HG03378 (cell line): ENCODE measurements at regions not wholly inside any gene's neighbourhood (a gene's known extent, or its start where the extent isn't known, plus 50 kb on each side); places are given as distances from the start of the nearest gene placed in this dataset.

Experiments
- ATAC-seq: cut with Tn5 transposase; IDR thresholded peaks from one replicate; pipeline ENCODE4 v1.9.1; 2021; ENCODE audit warnings: mild to moderate bottlenecking, moderate library complexity; ENCODE audit not compliant: unreplicated experiment

DNA sequence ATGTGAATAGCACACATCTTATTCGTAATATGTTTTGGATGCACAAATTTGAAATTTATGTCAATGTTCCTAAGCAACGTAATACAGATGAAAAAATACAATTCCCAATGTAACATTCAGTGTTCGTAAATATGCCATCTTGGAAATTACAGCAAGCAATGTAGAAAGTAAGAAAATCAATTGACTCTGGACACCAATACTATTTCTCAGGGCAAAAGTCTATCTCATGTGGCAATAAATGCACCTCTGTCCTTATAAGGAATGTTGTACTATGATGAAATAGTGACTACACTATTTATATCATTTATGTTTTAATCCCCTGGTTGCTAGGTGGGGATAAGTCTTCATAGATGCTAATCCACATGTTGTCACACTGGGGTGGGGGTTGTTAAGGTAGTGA is 251.2 kb downstream of the GXYLT1 start:
- ATAC-seq = no peak

DNA sequence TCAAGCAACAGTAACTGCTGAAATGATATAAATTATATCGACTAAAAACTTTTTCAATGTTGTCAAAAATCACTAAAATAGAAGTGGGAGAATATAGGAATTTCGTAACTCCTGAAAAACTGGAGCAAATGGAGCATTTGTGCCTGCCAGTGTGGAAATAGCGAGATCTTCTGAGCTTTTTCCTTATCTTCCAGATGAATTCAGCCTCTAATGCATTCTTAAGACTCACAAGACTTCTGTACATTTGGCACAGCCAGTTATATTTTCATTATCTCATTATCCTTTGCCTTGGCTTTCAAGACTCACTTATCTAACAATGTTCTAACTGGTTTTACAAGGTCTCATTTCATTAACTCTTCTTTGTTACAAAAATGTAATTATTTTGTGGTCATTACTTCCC is 252.4 kb downstream of the GXYLT1 start:
- no peak for ATAC-seq

DNA sequence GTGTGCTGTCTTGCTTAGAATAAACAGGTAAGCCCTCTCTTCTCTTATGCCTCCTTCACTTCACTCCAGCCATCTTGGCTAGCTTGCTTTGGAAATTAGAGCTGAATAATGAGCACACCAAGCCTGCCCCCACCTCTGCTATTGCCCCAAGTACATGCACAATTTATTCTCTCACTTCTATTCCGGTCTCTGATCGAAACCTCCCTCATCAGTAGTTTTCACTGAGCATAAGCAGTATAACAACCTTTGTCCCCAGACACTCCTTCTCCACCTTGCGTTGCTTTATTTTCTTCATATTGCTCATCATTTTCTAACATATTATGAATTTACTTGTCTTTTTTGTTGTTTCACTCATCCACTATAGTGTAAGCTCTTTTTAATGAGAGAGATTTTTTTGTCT is 253.4 kb downstream of the GXYLT1 start:
- ATAC-seq = no peak

DNA sequence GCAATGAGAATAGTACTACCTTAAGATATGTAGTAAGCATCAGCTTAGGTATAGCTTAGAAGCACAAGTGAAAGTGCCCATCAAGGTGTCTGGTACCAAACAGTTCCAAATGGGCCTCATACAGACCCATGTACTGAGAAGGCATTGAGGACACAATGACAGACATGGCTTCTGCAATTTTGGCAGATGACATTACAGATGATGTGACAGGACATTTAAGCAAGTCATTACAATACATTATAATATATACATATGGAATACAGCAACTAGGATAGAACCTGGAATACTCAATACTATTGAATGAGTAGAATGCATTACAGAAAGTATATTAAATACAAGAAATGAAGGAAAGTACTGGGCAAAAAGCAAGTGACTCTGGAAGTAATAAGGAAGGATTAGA is 256.4 kb downstream of the GXYLT1 start:
- ATAC-seq = no peak

DNA sequence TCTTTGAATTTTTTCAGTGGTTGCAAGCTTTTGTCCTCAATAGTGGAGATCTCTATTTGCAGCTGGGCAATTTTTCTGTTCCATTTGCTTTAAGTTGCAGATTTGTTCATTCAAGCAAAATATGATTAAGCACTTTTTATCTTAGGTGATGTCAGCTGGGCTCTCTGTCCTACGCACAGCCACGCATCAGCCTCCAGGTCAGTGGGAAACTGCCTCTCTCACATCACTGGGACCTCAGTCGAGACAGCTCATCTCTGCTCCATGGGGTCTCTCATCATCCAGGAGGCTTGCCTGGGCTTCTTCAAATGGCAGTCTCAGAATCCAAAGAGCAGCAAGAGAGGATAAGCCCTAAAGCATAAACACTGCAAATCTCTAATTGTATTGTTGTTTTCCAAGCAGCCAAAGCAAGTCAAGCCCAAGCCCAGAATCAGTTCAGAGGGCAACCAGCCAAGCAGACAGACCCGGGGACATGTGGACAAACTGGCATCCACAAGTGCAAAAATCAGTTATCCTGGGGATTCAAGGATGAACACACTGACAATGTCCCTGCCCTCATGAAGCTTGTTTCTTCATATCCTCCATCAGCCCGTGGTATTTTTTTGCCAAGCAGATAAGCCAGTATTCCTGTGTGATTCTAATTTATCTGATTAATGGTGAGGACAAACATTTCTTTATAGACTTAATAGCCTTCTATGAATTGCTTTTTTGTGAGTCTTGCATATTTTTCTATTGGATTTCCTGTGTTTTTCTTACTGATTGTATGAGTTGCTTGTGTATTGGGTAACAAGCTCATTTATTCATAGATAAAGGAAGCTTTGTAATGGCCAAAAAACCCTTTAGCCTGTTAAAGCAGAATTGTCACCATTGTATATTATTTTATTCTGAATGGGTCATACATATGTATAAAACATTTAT is 262.5 kb downstream of the GXYLT1 start:
- ATAC-seq = no peak

DNA sequence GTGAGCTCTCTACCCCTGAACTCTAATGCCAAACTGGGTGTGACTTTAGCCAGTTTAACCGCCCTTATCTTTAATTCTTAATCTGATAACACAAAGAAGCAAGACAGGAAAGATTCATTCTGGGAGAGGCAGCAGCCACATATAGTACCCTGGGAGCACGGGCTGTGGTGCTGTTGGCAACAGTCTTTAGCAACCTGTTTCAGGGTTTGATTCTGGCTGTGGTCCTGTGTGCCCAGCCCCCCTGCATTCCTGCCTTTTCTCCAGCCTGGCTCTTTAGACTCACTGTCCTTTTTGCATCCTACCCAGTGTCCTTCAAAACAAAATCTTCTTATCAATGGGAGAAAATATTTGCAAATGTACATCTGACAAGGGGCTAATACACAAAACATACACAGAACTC is 275.2 kb downstream of the GXYLT1 start:
- ATAC-seq = no peak

DNA sequence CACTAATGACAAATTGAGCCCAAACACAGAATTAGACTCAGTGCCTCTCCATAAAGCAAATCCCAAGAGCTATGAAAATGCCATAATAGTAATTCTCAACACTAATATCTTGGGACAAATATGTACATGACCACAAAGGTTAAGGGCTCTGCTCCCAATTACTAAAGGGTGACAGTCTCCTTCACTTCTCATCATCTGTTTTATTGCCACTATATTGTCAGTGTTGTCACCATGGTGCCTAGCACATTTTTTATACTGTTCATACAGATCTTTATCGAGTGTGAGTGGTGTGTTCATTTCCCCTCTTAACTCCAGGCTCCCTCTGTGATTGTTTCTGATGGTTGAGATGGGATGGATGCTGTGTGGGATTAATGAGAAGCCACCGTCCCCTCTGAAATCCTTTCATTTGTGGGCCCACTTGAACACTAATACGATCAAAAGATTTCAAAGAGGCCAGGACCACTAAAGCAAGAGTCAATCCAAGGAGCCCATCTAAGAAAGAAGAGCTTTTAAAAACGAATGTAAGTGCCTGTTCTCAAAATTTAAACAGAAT is 277.7 kb downstream of the GXYLT1 start:
- ATAC-seq = no peak

DNA sequence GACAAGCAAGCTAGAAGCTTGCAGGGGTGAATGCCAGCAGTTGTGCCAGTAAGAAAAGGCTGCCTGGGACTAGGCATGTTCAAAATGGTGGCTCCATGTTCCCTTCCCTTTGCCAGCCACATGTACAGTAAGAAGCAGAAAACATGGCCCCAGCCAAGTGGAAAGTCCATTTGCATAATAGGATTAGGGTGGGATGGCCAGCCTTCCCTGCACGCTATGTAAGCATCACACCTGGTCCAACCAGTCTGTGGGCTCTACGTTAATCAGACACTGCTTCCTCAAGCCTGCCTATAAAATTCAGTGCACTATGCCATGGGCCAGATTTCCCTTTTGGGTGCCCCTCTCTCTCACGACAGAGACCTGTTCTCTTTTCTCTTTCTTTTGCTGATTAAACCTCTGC is 288.4 kb downstream of the GXYLT1 start:
- ATAC-seq = no peak

DNA sequence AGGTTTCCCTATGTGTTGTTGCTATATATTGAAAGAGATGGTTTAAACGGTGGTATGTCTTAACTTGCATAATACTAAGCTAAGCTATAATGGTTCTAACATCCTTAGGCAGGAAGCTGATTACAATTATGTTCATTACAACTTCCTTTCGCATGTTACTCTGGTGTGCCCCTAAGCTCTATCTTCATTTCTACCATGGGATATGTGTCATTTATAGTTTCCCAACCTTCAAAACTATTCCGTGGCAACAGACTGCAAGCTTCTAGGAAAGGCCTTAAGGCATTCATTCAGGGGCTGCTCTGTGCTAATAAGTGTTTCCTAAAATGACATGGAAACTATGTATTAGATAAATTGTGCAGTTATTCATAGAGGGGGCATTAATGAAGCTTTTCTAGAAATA is 294.6 kb downstream of the GXYLT1 start:
- no peak for ATAC-seq

DNA sequence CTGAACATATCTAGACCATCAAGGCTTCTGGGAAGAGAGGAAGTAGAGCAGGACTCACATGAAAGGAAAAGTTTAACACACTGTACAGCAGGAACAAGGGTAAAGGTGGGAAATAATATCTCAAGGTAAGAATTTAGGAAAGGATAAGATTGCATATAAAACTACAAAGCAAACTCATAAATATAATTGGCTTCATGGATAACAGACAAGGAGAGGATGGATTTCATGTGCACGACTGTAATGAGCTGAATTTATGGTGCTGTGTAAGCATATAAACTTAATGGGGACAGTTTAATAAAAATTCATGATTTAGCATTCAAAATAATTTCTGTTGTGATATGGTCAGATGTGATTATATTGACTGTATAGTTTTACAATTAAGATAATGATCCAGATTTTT is 298.0 kb downstream of the GXYLT1 start:
- ATAC-seq = no peak

DNA sequence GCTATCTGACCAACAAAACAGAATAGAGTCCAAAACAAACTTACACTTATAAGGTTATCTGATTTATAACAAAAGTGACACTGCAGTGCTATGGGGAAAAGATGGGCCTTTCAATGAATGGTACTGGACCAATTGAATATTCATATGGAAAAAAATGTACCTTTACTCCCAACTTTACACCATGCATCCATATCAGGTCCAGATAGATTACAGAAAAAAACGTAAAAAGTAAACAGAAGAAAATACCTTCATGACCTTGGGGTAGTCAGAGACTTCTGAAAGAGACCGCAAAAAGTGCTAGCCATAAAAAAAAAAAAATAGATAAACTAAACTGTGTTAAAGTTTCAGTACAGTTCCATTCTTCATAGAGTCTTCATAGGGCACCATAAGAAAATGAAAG is 308.3 kb downstream of the GXYLT1 start:
- no peak for ATAC-seq

DNA sequence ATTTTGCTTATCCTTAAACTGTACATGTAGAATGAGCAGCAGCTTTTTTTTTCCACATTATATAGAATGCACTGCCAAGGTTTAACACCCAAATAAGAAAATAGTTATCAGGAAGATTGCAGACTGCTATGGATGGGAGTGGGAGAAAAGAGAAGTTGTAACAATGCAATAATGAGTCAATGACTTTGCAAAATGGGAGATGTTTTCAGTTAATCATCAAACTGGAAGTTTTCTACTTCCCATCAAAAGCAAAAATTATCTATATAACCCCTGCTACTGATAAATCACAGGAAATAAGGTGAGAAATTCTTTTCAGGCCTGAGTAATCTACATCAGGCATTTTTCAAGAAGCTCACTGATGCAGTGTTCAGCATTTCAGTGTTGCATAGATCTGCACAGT is 309.1 kb downstream of the GXYLT1 start:
- ATAC-seq = no peak

DNA sequence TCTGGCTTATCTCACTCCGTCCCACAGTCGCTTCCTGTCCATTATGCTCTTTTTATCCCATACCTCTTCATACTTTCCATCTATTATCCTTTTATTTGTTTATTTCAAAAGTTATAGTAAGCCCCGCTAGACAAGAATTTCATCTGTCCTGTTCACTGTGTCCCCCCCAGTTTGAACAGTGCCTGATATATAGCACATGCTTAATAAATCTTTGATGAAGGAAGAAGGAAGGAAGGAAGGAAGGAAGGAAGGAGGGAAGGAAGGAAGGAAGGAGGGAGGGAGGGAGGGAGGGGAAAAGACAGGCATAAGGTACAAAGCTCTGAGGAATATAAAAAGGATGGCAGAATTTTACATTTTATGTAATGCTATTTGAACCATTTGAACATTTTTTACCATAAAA is 324.7 kb downstream of the GXYLT1 start:
- no peak for ATAC-seq

DNA sequence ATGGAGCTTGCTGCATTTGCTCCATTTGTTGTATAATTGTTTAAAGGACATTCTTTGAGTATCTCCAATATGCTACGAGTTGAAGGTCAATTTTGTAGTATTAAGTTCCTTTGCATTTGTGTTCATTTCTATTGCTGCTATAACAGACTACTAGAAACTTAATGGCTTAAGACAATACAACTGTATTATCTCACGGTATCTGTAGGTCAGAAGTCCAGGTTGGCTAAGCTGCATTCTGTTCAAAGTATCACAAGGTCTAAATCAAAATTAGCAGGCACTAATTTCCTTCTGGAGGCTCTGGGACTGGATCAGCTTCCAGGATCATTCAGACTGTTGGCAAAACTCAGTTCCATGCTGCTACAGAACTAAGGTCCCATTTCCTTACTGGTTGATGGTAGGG is 340.6 kb downstream of the GXYLT1 start:
- no peak for ATAC-seq

DNA sequence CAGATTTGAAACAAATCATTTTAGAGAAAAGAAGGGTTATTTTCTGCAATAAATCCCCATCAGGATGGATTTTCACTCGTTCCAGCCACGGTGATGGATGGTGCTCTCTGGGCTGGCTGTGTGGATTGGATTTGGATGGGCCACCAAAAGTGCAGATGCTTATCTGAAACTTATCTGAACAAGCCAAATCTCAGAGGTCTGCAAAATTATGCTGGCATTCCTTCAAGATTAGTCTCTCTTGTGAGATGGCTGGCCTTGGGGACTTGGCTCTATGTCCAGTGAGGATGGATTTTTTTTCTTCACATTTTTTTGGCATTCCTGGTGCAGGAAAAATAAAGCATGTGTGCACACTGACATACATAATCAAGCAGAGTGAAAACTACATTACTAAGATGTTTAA is 341.9 kb downstream of the GXYLT1 start:
- no peak for ATAC-seq

DNA sequence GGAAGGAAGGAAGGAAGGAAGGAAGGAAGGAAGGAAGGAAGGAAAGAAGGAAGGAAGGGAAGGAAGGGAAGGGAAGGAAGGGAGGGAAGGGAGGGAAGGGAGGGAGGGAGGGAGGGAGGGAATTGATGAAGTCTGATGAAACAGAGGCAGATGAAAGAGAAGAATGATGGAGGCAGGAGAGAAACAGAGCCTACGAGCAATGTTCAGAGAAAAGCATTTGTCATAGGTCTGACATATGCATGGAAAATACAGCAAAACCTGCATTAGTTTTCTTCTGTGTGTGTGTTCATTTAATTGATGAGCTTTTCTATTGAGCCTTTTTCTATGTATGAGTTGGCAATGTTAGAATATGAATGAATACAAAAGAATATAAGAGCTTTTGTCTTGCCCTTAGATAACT is 343.4 kb downstream of the GXYLT1 start:
- ATAC-seq = no peak

DNA sequence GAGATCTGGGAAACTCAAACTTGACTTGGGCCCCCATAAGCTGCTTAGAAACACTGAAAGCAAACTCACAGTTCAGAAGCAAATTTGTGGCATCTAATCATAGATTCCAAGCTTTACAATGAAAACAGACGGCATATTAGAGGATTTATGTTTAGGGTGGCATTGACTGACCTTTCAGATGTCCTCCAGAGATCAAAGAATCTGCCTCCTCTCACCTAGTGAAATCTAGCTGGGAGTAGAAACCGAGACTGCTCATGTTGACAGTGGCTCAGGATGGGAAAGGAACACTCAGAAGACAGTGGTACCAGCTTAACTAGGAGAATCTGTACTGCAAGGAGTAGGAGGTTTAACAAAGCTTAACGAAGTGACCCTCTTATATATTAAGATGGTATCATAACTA is 345.0 kb downstream of the GXYLT1 start:
- ATAC-seq = no peak

DNA sequence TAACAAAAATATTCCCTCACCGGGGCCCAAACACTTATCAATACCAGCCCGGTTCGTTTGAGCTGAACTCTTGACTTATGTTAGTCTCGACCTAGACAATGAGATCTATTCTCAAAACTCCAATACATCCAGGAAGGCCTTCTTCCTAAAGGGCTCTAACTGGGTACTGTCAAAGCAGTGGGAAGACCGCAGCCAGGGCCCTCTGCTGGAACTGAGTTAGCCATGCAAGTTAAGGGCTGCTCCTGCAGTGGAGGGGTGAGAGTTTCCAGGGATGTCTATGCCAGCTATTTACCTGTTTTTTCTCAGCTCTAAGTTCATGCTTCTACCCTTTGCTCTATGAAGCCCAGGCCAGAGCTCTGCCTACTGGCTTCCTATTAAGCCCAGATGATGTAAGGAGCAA is 348.8 kb downstream of the GXYLT1 start:
- ATAC-seq = no peak

DNA sequence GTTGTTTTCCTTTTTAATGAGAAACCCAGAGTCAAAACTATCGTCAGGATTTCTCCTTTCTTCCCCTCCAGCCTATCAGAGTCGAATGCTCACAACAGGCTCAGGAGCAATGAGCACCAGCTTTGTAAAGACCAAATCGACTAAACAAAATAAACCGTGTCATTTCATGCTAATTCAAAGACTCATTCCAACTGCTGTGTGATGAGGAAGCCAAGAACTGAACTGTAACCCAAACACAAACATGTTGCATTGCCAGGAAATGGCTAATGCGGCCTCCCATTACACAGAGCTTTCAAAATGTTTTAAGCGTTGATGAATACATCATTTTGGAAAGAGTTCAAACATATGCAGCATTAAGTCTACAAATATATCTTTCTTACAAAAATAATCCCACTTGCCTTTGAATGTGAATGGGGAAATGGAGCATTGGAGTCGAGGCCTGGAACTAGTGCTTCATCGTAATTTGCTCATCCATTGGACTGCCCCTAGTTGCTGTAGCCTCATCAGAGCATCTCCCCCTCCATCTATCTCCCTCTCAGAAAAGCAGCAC is 349.5 kb downstream of the GXYLT1 start:
- ATAC-seq = no peak

DNA sequence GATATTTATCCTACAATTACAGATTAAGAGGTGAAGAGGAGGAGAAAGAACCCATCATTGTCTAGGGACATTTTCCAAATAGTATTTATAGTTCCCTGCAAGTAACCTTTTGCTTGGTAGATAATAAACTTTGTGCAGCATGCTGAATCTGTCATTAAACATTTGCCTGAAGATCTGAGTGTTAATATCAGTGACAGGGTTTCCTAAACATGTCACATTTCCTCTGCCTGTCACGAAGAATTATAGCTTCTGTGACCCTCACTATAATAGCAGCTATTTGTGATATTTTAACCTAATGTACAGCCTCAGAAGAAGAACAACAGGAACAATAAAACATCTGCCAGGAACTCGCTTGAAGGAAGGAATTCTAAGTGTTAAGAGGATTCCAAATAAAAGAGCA is 350.3 kb downstream of the GXYLT1 start:
- ATAC-seq = no peak

DNA sequence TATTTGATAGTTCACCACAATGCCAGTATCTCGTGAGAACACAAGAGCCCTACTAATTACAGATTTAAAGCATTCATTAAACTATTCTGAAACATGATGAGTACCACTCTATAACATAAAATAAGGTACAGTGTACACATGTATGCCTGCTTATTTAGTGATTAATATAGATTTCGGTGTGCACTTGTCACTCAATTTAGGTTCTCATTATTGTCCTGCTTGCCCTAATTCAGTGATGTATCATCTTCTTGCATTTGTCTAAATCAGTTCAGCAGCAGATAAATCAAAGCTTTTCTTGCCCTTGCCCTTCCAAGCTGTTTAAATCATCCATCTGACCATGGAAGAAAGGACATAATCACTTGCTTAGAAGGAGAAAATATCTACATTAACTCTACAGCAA is 359.7 kb downstream of the GXYLT1 start:
- ATAC-seq = no peak

DNA sequence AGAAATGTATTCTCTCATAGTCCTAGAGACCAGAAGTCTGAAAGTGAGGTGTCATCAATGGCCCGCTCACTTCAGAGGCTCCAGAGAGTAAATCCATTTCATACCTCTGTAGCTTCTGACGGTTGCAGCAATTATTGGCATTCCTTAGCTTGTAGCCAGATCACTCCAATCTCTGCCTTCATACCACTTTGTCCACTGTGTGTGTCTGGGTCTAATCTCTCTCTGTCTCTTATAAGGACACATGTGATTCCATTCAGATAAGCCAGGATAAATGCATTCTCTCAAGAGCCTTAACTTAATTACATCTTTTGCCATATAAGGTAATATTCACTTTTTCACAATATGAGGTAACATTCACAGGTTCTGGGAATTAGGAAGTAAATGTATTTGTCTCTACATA is 365.7 kb downstream of the GXYLT1 start:
- ATAC-seq = no peak
